ENCODE measurements at regions not wholly inside any gene's neighbourhood (a gene's known extent, or its start where the extent isn't known, plus 50 kb on each side); places are given as distances from the start of the nearest gene placed in this dataset.

DNA sequence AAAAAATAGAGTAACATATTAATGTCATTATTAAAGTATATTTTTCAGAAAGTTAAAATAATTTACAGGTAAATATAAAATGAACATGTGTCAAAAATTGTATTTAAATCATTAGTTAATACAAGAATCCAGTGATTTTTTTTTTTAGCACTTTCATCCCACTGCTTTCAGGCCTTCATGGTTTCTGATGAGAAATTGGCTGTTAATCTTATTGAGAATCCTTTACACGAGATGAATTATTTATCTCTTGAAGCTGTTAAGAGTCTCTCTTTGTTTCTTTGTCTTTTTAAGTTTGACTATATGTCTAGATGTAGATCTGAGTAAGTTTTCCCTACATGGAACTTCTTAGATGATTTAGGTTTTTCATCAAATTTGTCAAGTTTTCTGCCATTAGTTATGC lies 578.5 kb upstream of the KCND2 start:
- ATAC-seq: no peak

DNA sequence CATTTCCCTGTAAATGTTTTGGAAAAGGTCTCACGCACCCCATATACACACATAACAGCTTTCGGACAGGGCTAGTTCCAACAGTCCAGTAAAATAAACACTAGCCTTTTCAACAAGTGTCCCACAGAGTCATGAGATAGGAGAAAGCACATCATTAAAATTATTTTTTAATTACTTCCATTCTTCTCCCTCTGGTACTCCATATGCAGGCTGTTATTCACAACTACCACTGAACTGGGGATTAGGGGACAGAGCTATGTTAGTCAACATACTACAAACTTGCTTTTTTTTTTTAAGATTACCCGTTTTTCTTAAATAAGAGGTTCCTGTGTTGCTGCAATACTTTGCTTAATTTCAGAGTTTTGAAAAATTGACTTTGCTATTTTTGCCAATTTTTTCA lies 576.6 kb upstream of the KCND2 start:
- TF ChIP-seq SNAI2 (CRISPR knock-in tag; IDR thresholded peaks at IDR 0.05) (no peak), ZFP30 (CRISPR knock-in tag; IDR thresholded peaks at IDR 0.05) (no peak), OSR1 (CRISPR knock-in tag; IDR thresholded peaks at IDR 0.05) (no peak), CSDC2 (CRISPR knock-in tag; IDR thresholded peaks at IDR 0.05) (no peak), ISL1 (CRISPR knock-in tag; IDR thresholded peaks at IDR 0.05) (no peak), ZNF8 (CRISPR knock-in tag; IDR thresholded peaks at IDR 0.05) (no peak), PPARA (CRISPR knock-in tag; IDR thresholded peaks at IDR 0.05; ENCODE audit: borderline replicate concordance) (no peak), ZFP3 (CRISPR knock-in tag; IDR thresholded peaks at IDR 0.05) (no peak), TOX (CRISPR knock-in tag; IDR thresholded peaks at IDR 0.05; ENCODE audit: borderline replicate concordance) (no peak), GLIS3 (CRISPR knock-in tag; IDR thresholded peaks at IDR 0.05) (no peak), ZC3H10 (CRISPR knock-in tag; IDR thresholded peaks at IDR 0.05) (no peak), ESRRG (CRISPR knock-in tag; IDR thresholded peaks at IDR 0.05) (no peak), BACH2 (CRISPR knock-in tag; IDR thresholded peaks at IDR 0.05; ENCODE audit: borderline replicate concordance) (no peak), ARNTL (CRISPR knock-in tag; IDR thresholded peaks at IDR 0.05; ENCODE audit: borderline replicate concordance, low read depth) (no peak)
- TF ChIP-seq, protein P1, sequence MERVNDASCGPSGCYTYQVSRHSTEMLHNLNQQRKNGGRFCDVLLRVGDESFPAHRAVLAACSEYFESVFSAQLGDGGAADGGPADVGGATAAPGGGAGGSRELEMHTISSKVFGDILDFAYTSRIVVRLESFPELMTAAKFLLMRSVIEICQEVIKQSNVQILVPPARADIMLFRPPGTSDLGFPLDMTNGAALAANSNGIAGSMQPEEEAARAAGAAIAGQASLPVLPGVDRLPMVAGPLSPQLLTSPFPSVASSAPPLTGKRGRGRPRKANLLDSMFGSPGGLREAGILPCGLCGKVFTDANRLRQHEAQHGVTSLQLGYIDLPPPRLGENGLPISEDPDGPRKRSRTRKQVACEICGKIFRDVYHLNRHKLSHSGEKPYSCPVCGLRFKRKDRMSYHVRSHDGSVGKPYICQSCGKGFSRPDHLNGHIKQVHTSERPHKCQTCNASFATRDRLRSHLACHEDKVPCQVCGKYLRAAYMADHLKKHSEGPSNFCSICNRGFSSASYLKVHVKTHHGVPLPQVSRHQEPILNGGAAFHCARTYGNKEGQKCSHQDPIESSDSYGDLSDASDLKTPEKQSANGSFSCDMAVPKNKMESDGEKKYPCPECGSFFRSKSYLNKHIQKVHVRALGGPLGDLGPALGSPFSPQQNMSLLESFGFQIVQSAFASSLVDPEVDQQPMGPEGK (CRISPR knock-in tag; IDR thresholded peaks at IDR 0.05; ENCODE audit: borderline replicate concordance): no peak
- TF ChIP-seq, protein P2, sequence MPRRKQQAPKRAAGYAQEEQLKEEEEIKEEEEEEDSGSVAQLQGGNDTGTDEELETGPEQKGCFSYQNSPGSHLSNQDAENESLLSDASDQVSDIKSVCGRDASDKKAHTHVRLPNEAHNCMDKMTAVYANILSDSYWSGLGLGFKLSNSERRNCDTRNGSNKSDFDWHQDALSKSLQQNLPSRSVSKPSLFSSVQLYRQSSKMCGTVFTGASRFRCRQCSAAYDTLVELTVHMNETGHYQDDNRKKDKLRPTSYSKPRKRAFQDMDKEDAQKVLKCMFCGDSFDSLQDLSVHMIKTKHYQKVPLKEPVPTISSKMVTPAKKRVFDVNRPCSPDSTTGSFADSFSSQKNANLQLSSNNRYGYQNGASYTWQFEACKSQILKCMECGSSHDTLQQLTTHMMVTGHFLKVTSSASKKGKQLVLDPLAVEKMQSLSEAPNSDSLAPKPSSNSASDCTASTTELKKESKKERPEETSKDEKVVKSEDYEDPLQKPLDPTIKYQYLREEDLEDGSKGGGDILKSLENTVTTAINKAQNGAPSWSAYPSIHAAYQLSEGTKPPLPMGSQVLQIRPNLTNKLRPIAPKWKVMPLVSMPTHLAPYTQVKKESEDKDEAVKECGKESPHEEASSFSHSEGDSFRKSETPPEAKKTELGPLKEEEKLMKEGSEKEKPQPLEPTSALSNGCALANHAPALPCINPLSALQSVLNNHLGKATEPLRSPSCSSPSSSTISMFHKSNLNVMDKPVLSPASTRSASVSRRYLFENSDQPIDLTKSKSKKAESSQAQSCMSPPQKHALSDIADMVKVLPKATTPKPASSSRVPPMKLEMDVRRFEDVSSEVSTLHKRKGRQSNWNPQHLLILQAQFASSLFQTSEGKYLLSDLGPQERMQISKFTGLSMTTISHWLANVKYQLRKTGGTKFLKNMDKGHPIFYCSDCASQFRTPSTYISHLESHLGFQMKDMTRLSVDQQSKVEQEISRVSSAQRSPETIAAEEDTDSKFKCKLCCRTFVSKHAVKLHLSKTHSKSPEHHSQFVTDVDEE (CRISPR knock-in tag; IDR thresholded peaks at IDR 0.05): no peak
- TF ChIP-seq, protein P3, sequence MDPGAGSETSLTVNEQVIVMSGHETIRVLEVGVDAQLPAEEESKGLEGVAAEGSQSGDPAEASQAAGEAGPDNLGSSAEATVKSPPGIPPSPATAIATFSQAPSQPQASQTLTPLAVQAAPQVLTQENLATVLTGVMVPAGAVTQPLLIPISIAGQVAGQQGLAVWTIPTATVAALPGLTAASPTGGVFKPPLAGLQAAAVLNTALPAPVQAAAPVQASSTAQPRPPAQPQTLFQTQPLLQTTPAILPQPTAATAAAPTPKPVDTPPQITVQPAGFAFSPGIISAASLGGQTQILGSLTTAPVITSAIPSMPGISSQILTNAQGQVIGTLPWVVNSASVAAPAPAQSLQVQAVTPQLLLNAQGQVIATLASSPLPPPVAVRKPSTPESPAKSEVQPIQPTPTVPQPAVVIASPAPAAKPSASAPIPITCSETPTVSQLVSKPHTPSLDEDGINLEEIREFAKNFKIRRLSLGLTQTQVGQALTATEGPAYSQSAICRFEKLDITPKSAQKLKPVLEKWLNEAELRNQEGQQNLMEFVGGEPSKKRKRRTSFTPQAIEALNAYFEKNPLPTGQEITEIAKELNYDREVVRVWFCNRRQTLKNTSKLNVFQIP (CRISPR knock-in tag; IDR thresholded peaks at IDR 0.05; ENCODE audit: borderline replicate concordance, low read depth): no peak
- TF ChIP-seq, protein P4, sequence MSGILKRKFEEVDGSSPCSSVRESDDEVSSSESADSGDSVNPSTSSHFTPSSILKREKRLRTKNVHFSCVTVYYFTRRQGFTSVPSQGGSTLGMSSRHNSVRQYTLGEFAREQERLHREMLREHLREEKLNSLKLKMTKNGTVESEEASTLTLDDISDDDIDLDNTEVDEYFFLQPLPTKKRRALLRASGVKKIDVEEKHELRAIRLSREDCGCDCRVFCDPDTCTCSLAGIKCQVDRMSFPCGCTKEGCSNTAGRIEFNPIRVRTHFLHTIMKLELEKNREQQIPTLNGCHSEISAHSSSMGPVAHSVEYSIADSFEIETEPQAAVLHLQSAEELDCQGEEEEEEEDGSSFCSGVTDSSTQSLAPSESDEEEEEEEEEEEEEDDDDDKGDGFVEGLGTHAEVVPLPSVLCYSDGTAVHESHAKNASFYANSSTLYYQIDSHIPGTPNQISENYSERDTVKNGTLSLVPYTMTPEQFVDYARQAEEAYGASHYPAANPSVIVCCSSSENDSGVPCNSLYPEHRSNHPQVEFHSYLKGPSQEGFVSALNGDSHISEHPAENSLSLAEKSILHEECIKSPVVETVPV (CRISPR knock-in tag; IDR thresholded peaks at IDR 0.05): no peak
- ATAC-seq: no peak

More for the DNA sequence above, 578.5 kb upstream of the KCND2 start:
- TF ChIP-seq, protein P2 (CRISPR knock-in tag; IDR thresholded peaks at IDR 0.05): no peak
- TF ChIP-seq TOX (CRISPR knock-in tag; IDR thresholded peaks at IDR 0.05; ENCODE audit: borderline replicate concordance) (no peak), ZNF565 (CRISPR knock-in tag; conservative IDR thresholded peaks at IDR 0.05; ENCODE audit: low read depth) (no peak)

DNA sequence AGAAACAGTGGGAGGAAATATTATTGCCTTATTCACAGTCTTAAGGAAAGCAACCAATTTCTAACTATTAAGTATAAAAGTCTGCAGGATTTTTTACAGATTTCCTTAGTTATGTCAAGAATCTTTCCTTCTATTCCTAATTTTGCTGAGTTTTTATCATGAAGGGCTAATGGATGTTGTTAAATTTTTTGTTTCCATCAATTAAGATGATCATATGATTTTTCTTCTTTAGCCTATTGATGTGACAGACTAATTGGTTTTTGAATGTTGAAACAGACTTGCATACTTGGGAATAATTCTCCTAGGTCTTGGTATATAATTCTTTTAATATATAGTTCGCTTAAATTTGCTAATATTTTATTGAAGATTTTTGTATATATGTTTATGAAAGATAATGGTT lies 569.1 kb upstream of the KCND2 start:
- no peak for ATAC-seq
- TF ChIP-seq ZNF565 (CRISPR knock-in tag; conservative IDR thresholded peaks at IDR 0.05; ENCODE audit: low read depth): no peak
- TF ChIP-seq, protein P3 (CRISPR knock-in tag; IDR thresholded peaks at IDR 0.05; ENCODE audit: borderline replicate concordance, low read depth): no peak

Data from SK-N-SH treated with all-trans-retinoic acid at 6 μM for 48 hours (cell line).